DOHH2 (cell line): ENCODE measurements at regions not wholly inside any gene's neighbourhood (a gene's known extent, or its start where the extent isn't known, plus 50 kb on each side); places are given as distances from the start of the nearest gene placed in this dataset.

Source experiments
- EZH2phosphoT487 ChIP-seq: fragments of 200-600 bp; sonication (generic); IDR thresholded peaks from 2 replicates; pipeline ENCODE4 v1.6.1; 2017; ENCODE audit warnings: borderline replicate concordance, mild to moderate bottlenecking, antibody characterized with exemption, low read length, moderate library complexity, mixed read lengths
- TF ChIP-seq, protein P1 (sequence below): fragments of 200-600 bp; sonication (generic); IDR thresholded peaks from one replicate; pipeline ENCODE4 v1.5.1; 2014; ENCODE audit warnings: antibody characterized with exemption, mild to moderate bottlenecking, low read depth, low read length; ENCODE audit not compliant: poor library complexity, severe bottlenecking

DNA sequence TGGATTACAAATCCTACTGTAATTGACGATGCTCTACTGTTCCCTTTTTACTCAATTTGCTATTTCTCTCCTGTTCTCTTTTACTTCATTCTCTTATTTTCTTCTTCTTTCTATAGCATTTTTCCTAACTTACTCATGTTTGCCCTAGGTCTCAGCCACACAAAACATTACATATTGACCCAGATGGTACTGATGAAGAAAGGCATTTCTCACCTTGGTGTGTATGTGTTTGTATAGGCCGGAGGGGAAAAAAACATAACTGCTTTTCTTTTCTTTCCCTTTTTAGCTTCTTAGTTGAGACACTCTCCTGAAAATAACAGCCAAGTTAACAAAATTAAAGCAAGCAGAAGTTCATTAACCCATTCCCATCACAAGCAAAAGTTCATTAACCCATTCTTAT, 1019.8 kb upstream of the CDH18 start:
- TF ChIP-seq, protein P1, sequence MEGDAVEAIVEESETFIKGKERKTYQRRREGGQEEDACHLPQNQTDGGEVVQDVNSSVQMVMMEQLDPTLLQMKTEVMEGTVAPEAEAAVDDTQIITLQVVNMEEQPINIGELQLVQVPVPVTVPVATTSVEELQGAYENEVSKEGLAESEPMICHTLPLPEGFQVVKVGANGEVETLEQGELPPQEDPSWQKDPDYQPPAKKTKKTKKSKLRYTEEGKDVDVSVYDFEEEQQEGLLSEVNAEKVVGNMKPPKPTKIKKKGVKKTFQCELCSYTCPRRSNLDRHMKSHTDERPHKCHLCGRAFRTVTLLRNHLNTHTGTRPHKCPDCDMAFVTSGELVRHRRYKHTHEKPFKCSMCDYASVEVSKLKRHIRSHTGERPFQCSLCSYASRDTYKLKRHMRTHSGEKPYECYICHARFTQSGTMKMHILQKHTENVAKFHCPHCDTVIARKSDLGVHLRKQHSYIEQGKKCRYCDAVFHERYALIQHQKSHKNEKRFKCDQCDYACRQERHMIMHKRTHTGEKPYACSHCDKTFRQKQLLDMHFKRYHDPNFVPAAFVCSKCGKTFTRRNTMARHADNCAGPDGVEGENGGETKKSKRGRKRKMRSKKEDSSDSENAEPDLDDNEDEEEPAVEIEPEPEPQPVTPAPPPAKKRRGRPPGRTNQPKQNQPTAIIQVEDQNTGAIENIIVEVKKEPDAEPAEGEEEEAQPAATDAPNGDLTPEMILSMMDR = no peak
- TF ChIP-seq EZH2phosphoT487 = no peak
